ENCODE measurements at regions not wholly inside any gene's neighbourhood (a gene's known extent, or its start where the extent isn't known, plus 50 kb on each side); places are given as distances from the start of the nearest gene placed in this dataset.

GRCh38 chr6:140174524-140174923 lies 800.1 kb upstream of the CITED2 start:
- TF ChIP-seq CTCF (IDR thresholded peaks at IDR 0.05) (no peak), POLR2A (IDR thresholded peaks at IDR 0.05) (no peak), POLR2AphosphoS5 (IDR thresholded peaks at IDR 0.05) (no peak), EP300 (IDR thresholded peaks at IDR 0.05) (no peak)
